HEK293T (cell line): ENCODE measurements at regions not wholly inside any gene's neighbourhood (a gene's known extent, or its start where the extent isn't known, plus 50 kb on each side); places are given as distances from the start of the nearest gene placed in this dataset.

Experiments used
- CTCF ChIA-PET: fragments of 350-600 bp; formaldehyde crosslinking; extraction: SDS; loops from one replicate; lab custom pipeline; 2021; ENCODE audit warnings: antibody characterized with exemption, inconsistent platforms; lab: Yijun Ruan, JAX
- POLR2A ChIA-PET: fragments of 350-600 bp; formaldehyde crosslinking; extraction: SDS; loops from one replicate; lab custom pipeline; 2020; ENCODE audit warnings: antibody characterized with exemption, inconsistent platforms; lab: Yijun Ruan, JAX
- DNase-seq: peaks from one replicate; pipeline ENCODE4 v3.0.0; 2012; ENCODE audit warnings: mixed read lengths; ENCODE audit errors: extremely low spot score
- ARNT ChIP-seq: fragments of 450-650 bp; IDR thresholded peaks from 2 replicates; pipeline ENCODE4 v1.6.1; 2017; ENCODE audit warnings: mild to moderate bottlenecking
- BHLHE40 ChIP-seq: fragments of 450-650 bp; IDR thresholded peaks from 2 replicates; pipeline ENCODE4 v1.6.1; 2016; ENCODE audit warnings: mild to moderate bottlenecking, moderate library complexity, borderline replicate concordance
- CTBP1 ChIP-seq: fragments of 450-650 bp; IDR thresholded peaks from 2 replicates; pipeline ENCODE4 v1.6.1; 2016; ENCODE audit warnings: borderline replicate concordance
- ELF4 ChIP-seq: fragments of 450-650 bp; IDR thresholded peaks from 2 replicates; pipeline ENCODE4 v1.6.1; 2017; ENCODE audit warnings: antibody characterized with exemption
- FOXA1 ChIP-seq: fragments of 450-650 bp; IDR thresholded peaks from 2 replicates; pipeline ENCODE4 v1.6.1; 2016; ENCODE audit warnings: mild to moderate bottlenecking
- FOXK2 ChIP-seq: fragments of 450-650 bp; IDR thresholded peaks from 2 replicates; pipeline ENCODE4 v1.6.1; 2016; ENCODE audit warnings: mild to moderate bottlenecking
- FOXM1 ChIP-seq: fragments of 450-650 bp; IDR thresholded peaks from 2 replicates; pipeline ENCODE4 v1.6.1; 2017; ENCODE audit warnings: mild to moderate bottlenecking, borderline replicate concordance
- HDGF ChIP-seq: fragments of 450-650 bp; IDR thresholded peaks from 2 replicates; pipeline ENCODE4 v1.6.1; 2017; ENCODE audit warnings: antibody characterized with exemption, borderline replicate concordance
- L3MBTL2 ChIP-seq: fragments of 450-650 bp; conservative IDR thresholded peaks from 2 replicates; pipeline ENCODE4 v1.6.1; 2016; ENCODE audit warnings: mild to moderate bottlenecking
- LEF1 ChIP-seq: fragments of 450-650 bp; IDR thresholded peaks from 2 replicates; pipeline ENCODE4 v1.6.1; 2017; ENCODE audit warnings: mild to moderate bottlenecking, borderline replicate concordance
- NFRKB ChIP-seq: fragments of 450-650 bp; IDR thresholded peaks from 2 replicates; pipeline ENCODE4 v1.6.1; 2016; ENCODE audit warnings: mild to moderate bottlenecking, moderate library complexity
- SP1 ChIP-seq: fragments of 450-650 bp; IDR thresholded peaks from 2 replicates; pipeline ENCODE4 v1.6.1; 2017
- SUZ12 ChIP-seq: fragments of 450-650 bp; IDR thresholded peaks from 2 replicates; pipeline ENCODE4 v1.6.1; 2016; ENCODE audit warnings: mild to moderate bottlenecking
- TARDBP ChIP-seq: fragments of 450-650 bp; IDR thresholded peaks from 2 replicates; pipeline ENCODE4 v1.6.1; 2016
- ZNF384 ChIP-seq: fragments of 450-650 bp; IDR thresholded peaks from 2 replicates; pipeline ENCODE4 v1.6.1; 2016
- TF ChIP-seq, protein P1 (sequence below): fragments of 450-650 bp; IDR thresholded peaks from 2 replicates; pipeline ENCODE4 v1.6.1; 2016

DNA sequence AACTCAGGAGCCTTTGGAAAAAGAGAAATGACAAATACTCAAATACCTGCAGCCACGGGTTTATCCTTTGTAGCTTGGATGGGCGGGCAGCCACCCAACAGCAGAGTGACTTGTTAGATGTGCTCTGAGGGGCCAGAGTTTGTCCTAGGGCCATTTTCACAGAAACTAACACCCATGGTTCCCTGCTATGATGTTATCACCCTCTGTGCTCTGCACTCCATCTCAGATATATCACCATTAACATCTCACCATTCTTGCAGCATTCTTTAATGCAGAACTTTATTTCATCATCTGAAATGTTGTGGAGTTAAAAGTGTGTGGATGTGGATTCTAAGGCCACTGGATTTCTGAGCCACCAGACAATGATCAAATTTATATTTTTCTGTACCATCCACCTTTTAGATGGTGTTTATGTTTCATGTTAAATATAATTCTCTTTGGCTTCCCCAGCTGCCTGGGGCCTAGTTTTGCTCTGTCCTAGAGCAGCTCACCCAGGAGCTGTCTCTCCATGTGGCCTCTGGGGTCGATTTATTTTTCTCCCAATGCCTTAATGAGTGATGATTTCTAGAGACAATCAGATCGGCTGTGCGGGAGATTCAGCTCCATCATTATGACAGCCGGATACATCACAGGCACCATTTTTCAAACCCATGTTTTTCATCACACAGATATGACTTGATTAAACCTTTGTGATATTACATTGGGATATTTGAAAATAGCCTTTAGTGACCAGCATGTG is 380.8 kb downstream of the BCOR start:
- POLR2A ChIA-PET = no interaction called here
- no peak for DNase-seq
- CTCF ChIA-PET = no interaction called here
- TF ChIP-seq NFRKB (no peak), FOXK2 (no peak), TARDBP (no peak), ELF4 (no peak), FOXA1 (no peak), SUZ12 (no peak), ZNF384 (no peak), SP1 (no peak), LEF1 (no peak), L3MBTL2 (no peak), ARNT (no peak), BHLHE40 (no peak), HDGF (no peak), FOXM1 (no peak), CTBP1 (no peak)
- TF ChIP-seq, protein P1, sequence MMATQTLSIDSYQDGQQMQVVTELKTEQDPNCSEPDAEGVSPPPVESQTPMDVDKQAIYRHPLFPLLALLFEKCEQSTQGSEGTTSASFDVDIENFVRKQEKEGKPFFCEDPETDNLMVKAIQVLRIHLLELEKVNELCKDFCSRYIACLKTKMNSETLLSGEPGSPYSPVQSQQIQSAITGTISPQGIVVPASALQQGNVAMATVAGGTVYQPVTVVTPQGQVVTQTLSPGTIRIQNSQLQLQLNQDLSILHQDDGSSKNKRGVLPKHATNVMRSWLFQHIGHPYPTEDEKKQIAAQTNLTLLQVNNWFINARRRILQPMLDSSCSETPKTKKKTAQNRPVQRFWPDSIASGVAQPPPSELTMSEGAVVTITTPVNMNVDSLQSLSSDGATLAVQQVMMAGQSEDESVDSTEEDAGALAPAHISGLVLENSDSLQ = no peak

DNA sequence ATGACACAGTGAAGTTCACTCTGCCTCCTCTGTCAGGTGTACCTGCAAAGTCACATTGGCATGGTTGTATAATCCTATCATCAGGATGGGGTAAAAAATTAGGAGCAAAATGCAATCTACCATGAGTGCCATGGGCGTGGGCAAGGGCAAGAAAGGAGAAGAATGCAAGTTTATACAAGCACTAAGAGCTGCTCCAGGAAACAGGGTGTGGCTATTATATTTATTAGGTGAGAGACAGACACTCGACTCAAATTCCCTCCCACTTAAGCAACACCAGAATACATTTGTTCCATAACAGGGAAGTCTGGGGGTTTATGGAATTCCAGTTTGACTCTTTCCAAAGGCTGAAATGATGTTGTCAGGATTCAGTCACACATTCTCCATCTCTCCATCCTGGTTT is 378.8 kb downstream of the BCOR start:
- TF ChIP-seq ELF4 = no peak
- no peak for TF ChIP-seq LEF1
- TF ChIP-seq HDGF = no peak
- no peak for TF ChIP-seq FOXA1
- TF ChIP-seq SP1 = no peak
- no peak for TF ChIP-seq SUZ12
- TF ChIP-seq ZNF384 = no peak
- TF ChIP-seq NFRKB = no peak
- no peak for TF ChIP-seq L3MBTL2
- TF ChIP-seq TARDBP = no peak
- no peak for TF ChIP-seq BHLHE40
- TF ChIP-seq FOXK2 = no peak
- ChIA-PET CTCF (interaction anchor here (1.4 kb wide), 1 partner anchor 14 kb away, joined by 4 read pairs; no protein-coding TSS in a partner anchor), POLR2A (no interaction called here)
- DNase-seq = no peak

DNA sequence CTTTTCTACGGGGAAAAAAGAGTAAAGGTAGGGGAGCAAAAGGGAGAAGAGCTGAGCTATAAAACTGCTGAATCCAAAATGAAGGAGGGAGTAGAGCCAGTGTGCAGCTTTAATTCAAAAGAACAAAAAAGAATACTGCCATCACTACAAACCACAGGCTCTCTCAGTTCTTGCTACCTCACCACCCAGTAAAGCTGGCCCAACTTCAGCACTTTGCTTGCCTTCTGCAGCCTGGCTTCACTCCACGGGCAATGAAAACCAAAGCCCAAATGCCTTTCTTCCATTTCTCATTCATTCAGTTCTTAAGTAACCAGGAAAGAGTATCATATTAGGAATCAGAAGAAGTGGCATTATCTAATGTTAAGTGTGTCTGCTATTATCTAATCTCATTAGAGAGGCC is 376.8 kb downstream of the BCOR start:
- POLR2A ChIA-PET = no interaction called here
- CTCF ChIA-PET = no interaction called here
- DNase-seq = no peak
- TF ChIP-seq ARNT (no peak), FOXA1 (no peak), SP1 (no peak), FOXK2 (no peak), ELF4 (no peak), CTBP1 (no peak), ZNF384 (no peak), BHLHE40 (no peak), FOXM1 (no peak), TARDBP (no peak)
- TF ChIP-seq, protein P1 = no peak

DNA sequence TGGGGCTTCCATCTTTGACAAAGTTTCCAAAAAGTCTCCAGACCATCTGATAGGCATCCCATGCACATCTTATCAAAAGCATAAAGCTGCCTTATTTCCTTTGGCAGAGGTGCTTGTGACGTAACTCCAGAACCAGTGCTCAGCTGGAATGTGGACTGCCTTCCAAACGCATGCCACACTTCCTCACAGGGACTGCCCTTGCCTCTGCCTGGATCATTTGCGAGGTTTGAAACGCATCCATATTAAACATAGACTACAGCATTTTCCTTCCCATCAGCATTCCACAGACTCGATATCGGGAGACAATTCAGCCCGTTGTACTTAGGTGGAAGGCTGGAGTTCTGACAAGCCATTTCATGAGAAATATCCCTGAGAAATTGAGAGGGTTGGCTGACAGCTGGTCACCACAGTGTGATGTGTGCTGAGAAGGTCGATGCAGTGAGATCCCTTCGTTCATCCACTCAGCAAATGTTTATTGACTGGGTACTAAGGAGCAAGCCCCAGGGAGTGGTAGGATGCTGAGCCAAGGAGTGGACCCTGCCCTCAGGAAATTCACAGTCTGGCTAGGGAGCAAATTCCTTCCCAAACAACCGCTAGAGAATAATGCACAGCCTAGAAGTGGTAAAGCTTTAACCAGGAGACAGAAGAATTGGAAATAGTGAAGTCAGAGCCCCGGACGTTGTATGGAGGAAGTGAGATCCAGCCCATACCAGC is 376.0 kb downstream of the BCOR start:
- TF ChIP-seq ZNF384 = no peak
- TF ChIP-seq SP1 = no peak
- TF ChIP-seq HDGF = no peak
- TF ChIP-seq L3MBTL2 = no peak
- TF ChIP-seq TARDBP = no peak
- TF ChIP-seq, protein P1 = no peak
- no peak for TF ChIP-seq ARNT
- TF ChIP-seq BHLHE40 = no peak
- no peak for TF ChIP-seq FOXK2
- TF ChIP-seq FOXA1 = no peak
- no peak for TF ChIP-seq NFRKB
- no peak for TF ChIP-seq CTBP1
- no peak for TF ChIP-seq FOXM1
- TF ChIP-seq LEF1 = no peak
- TF ChIP-seq SUZ12 = no peak
- TF ChIP-seq ELF4 = no peak
- POLR2A ChIA-PET = no interaction called here
- DNase-seq = no peak
- CTCF ChIA-PET = no interaction called here

DNA sequence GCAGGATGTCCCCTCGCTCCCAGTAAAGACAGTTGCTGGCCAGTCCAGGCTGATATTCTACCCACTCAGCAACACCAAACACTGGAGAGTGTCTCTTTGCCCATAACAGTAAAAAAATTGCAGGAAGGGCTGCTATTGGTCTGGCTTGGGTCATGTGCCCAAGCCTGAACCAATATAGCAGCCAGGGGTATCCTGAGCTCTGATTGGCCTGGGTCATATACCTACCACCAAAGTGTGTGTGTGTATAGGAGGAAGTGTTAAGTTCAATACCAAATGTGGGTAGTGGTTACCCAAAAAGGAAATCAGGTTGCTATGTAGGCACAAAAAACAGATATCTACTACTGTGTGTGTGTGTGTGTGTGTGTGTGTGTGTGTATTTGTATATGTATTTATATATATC is 373.2 kb downstream of the BCOR start:
- POLR2A ChIA-PET = no interaction called here
- DNase-seq = no peak

More for the DNA sequence above, 373.2 kb downstream of the BCOR start:
- CTCF ChIA-PET = interaction anchor here (0.9 kb wide), 1 partner anchor 19 kb away, joined by 3 read pairs; no protein-coding TSS in a partner anchor
- TF ChIP-seq SUZ12 (no peak), HDGF (no peak), FOXK2 (no peak), L3MBTL2 (no peak), ARNT (no peak), ZNF384 (no peak), FOXM1 (no peak), BHLHE40 (no peak), ELF4 (no peak), LEF1 (no peak), CTBP1 (no peak), TARDBP (no peak), SP1 (no peak), NFRKB (no peak), FOXA1 (no peak)
- TF ChIP-seq, protein P1 = no peak
